OCI-LY1 (cell line): ENCODE measurements at regions not wholly inside any gene's neighbourhood (a gene's known extent, or its start where the extent isn't known, plus 50 kb on each side); places are given as distances from the start of the nearest gene placed in this dataset.

Experiments used
- H2AFZ ChIP-seq: fragments of 200-600 bp; sonication (generic), shearing (Covaris generic); 2 replicates; pipeline ENCODE4 v1.6.0; 2014; ENCODE audit warnings: antibody characterized with exemption, mild to moderate bottlenecking, low read length
- H3F3A ChIP-seq: fragments of 200-600 bp; sonication (generic), shearing (Covaris generic); 2 replicates; pipeline ENCODE4 v1.6.0; 2014; ENCODE audit warnings: mild to moderate bottlenecking, antibody characterized with exemption, low read length, moderate library complexity; ENCODE audit not compliant: insufficient read depth
- H3K27ac ChIP-seq: fragments of 200-600 bp; sonication (generic); 2 replicates; pipeline ENCODE4 v1.5.1; 2014; ENCODE audit warnings: low read length, mixed run types, mild to moderate bottlenecking, low read depth; ENCODE audit not compliant: poor library complexity, severe bottlenecking
- H3K27me3 ChIP-seq: fragments of 200-600 bp; sonication (generic); 2 replicates; pipeline ENCODE4 v1.6.0; 2014; ENCODE audit warnings: antibody characterized with exemption, mild to moderate bottlenecking, low read length, moderate library complexity; ENCODE audit not compliant: insufficient read depth
- H3K36me3 ChIP-seq: fragments of 200-600 bp; sonication (generic); 2 replicates; pipeline ENCODE4 v1.6.1; 2014; ENCODE audit warnings: mild to moderate bottlenecking, antibody characterized with exemption, low read length, moderate library complexity, mixed read lengths; ENCODE audit not compliant: insufficient read depth
- H3K4me1 ChIP-seq: fragments of 200-600 bp; sonication (generic); 2 replicates; pipeline ENCODE4 v1.5.1; 2014; ENCODE audit warnings: mild to moderate bottlenecking, low read length, moderate library complexity; ENCODE audit not compliant: insufficient read depth, severe bottlenecking
- H3K4me2 ChIP-seq: fragments of 200-600 bp; sonication (generic), shearing (Covaris generic); 2 replicates; pipeline ENCODE4 v1.6.1; 2014; ENCODE audit warnings: low read length
- H3K4me3 ChIP-seq: fragments of 200-600 bp; sonication (generic); 2 replicates; pipeline ENCODE4 v1.5.1; 2014; ENCODE audit warnings: low read length, low read depth, mild to moderate bottlenecking, mixed read lengths; ENCODE audit not compliant: poor library complexity, severe bottlenecking
- H3K79me2 ChIP-seq: fragments of 200-600 bp; shearing (Covaris generic); 2 replicates; pipeline ENCODE4 v1.6.1; 2016; ENCODE audit warnings: mixed run types, low read length, mixed read lengths; ENCODE audit not compliant: insufficient read depth
- H3K9ac ChIP-seq: fragments of 200-600 bp; sonication (generic), shearing (Covaris generic); 2 replicates; pipeline ENCODE4 v1.6.1; 2014; ENCODE audit warnings: mild to moderate bottlenecking, low read length, mixed read lengths
- H3K9me2 ChIP-seq: fragments of 200-600 bp; sonication (generic), shearing (Covaris generic); 2 replicates; pipeline ENCODE4 v1.6.1; 2014; ENCODE audit warnings: low read depth, mild to moderate bottlenecking, low read length, mixed read lengths
- H3K9me3 ChIP-seq: fragments of 200-600 bp; shearing (Covaris generic); 2 replicates; pipeline ENCODE4 v1.6.1; 2014; ENCODE audit warnings: low read length, mixed read lengths
- H4K20me1 ChIP-seq: fragments of 200-600 bp; sonication (generic), shearing (Covaris generic); 2 replicates; pipeline ENCODE4 v1.6.0; 2016; ENCODE audit warnings: mild to moderate bottlenecking, low read length; ENCODE audit not compliant: insufficient read depth
- EZH2 ChIP-seq: fragments of 200-600 bp; sonication (generic), shearing (Covaris generic); IDR thresholded peaks from 2 replicates; pipeline ENCODE4 v1.8.0; 2017; ENCODE audit warnings: borderline replicate concordance, mixed run types, mild to moderate bottlenecking, antibody characterized with exemption, low read length, moderate library complexity, mixed read lengths
- TF ChIP-seq, protein P1 (sequence below): fragments of 200-600 bp; sonication (generic), shearing (Covaris generic); IDR thresholded peaks from 2 replicates; pipeline ENCODE4 v1.5.1; 2017; ENCODE audit warnings: mild to moderate bottlenecking, antibody characterized with exemption, low read length, moderate library complexity, mixed read lengths

DNA sequence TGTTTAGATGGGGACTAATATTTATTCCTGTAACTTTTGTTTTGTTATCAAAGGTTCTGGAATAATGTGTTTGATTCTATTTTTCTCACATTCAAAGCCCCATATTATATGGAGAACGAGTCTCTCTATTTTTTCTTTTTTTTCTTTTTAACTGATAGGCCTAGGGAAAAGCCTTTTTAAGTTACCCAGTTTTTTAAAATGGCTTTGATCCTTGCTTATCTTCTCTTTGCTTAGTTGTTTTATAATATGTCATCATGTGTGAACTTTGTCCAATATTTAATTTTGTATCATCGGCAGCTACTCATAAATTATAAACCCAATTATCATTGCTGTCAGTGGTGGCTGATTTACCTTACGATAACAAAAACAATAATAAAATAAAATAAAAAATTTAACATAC is 610.3 kb upstream of the BCHE start:
- Histone ChIP-seq H3K27ac (no peak overlapping the region), H3K9me3 (no peaks in the 10 kb centered on the region), H3K4me2 (no peak overlapping the region), H3K36me3 (no peaks in the 10 kb centered on the region), H3K4me1 (no peaks in the 10 kb centered on the region), H3K27me3 (no peaks in the 10 kb centered on the region), H3K4me3 (no peak overlapping the region), H3K79me2 (no peaks in the 10 kb centered on the region), H3K9ac (no peak overlapping the region), H4K20me1 (no peaks in the 10 kb centered on the region), H3K9me2 (no peaks in the 10 kb centered on the region; the same call in 1 of the 2 replicates), H3F3A (no peaks in the 10 kb centered on the region), H2AFZ (no peak overlapping the region)
- TF ChIP-seq, protein P1, sequence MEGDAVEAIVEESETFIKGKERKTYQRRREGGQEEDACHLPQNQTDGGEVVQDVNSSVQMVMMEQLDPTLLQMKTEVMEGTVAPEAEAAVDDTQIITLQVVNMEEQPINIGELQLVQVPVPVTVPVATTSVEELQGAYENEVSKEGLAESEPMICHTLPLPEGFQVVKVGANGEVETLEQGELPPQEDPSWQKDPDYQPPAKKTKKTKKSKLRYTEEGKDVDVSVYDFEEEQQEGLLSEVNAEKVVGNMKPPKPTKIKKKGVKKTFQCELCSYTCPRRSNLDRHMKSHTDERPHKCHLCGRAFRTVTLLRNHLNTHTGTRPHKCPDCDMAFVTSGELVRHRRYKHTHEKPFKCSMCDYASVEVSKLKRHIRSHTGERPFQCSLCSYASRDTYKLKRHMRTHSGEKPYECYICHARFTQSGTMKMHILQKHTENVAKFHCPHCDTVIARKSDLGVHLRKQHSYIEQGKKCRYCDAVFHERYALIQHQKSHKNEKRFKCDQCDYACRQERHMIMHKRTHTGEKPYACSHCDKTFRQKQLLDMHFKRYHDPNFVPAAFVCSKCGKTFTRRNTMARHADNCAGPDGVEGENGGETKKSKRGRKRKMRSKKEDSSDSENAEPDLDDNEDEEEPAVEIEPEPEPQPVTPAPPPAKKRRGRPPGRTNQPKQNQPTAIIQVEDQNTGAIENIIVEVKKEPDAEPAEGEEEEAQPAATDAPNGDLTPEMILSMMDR = no peak
- no peak for TF ChIP-seq EZH2

DNA sequence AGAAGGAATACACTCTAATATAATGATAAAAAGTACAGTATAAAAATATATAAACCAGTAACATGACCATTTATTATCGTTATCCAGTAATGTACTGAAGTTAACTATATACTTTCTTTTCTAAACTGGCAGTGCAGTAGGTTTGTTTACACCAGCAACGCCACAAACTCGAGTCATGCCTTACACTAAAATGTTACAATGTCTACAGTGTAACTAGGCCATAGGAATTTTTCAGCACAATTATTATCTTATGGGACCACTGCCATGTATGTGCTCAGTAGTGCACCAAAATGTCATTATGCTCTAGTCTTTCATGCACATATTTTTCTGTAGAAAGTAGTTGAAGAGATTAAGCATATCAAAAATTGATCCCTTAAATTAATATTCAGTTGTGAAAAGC is 609.8 kb upstream of the BCHE start:
- Histone ChIP-seq H3K36me3 (no peaks in the 10 kb centered on the region), H3K4me1 (no peaks in the 10 kb centered on the region), H3K4me3 (no peak overlapping the region), H3K27me3 (no peaks in the 10 kb centered on the region), H2AFZ (no peak overlapping the region), H3K4me2 (no peak overlapping the region), H3K9me2 (no peaks in the 10 kb centered on the region; the same call in 1 of the 2 replicates), H3F3A (no peaks in the 10 kb centered on the region), H3K9ac (no peak overlapping the region), H4K20me1 (no peaks in the 10 kb centered on the region), H3K27ac (no peak overlapping the region), H3K9me3 (no peaks in the 10 kb centered on the region), H3K79me2 (no peaks in the 10 kb centered on the region)
- TF ChIP-seq, protein P1 = no peak

DNA sequence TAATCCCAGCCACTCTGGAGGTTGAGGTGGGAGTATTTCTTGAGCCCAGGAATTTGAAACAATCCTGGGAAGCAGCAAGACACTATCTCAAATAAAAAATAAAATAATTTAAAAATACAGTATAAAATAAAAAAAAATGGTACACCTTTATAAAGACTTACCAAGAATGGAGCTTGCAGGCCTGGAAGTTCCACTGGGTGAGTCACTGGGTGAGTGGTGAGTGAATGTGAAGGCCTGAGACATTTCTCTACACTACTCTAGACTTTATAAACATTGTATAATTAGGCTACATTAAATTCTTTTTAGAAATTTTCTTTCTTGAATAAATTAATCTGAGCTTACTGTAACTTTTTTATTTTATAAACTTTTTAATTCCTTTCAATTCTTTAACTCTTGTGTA is 609.1 kb upstream of the BCHE start:
- no peak overlapping the region for H3K27ac ChIP-seq
- no peaks in the 10 kb centered on the region; the same call in 1 of the 2 replicates for H3K9me2 ChIP-seq
- TF ChIP-seq, protein P1 = no peak
- no peak for TF ChIP-seq EZH2
- no peak overlapping the region for H3K4me2 ChIP-seq
- H3F3A ChIP-seq = no peaks in the 10 kb centered on the region
- no peaks in the 10 kb centered on the region for H3K27me3 ChIP-seq
- H2AFZ ChIP-seq = no peak overlapping the region
- H3K9ac ChIP-seq = no peak overlapping the region
- H3K79me2 ChIP-seq = no peaks in the 10 kb centered on the region
- no peaks in the 10 kb centered on the region for H3K9me3 ChIP-seq
- no peaks in the 10 kb centered on the region for H3K36me3 ChIP-seq
- no peaks in the 10 kb centered on the region for H3K4me1 ChIP-seq
- H4K20me1 ChIP-seq = no peaks in the 10 kb centered on the region
- no peak overlapping the region for H3K4me3 ChIP-seq
